IMR-90 (cell line): ENCODE measurements at regions not wholly inside any gene's neighbourhood (a gene's known extent, or its start where the extent isn't known, plus 50 kb on each side); places are given as distances from the start of the nearest gene placed in this dataset.
"Not testable (repeated sequence)": the region's sequence is repeated elsewhere in the genome, so short reads cannot be mapped to it uniquely, and the experiment has no call there.

ENCODE experiments used
- ATAC-seq: fragments of 200-7000 bp; cut with Tn5 transposase; 2 replicates; pipeline ENCODE4 v1.9.1; 2020; ENCODE audit warnings: low read depth, mild to moderate bottlenecking, moderate library complexity
- BruUV-seq: library from RNA; stranded (reverse); fragments of 400-500 nt; replicated peaks from 2 replicates; lab custom pipeline; 2021; lab: Mats Ljungman, UMichigan
- CTCF ChIA-PET: fragments of 300-600 bp; formaldehyde crosslinking; extraction: SDS; loops from one replicate; lab custom pipeline; 2021; ENCODE audit warnings: antibody characterized with exemption; lab: Yijun Ruan, JAX
- POLR2A ChIA-PET: fragments of 300-600 bp; sonication (Branson Sonifier 250); formaldehyde crosslinking; loops from one replicate; lab custom pipeline; 2022; ENCODE audit warnings: antibody characterized with exemption; ENCODE audit not compliant: unreplicated experiment; lab: Charles Lee
- DNase-seq: peaks from one replicate; pipeline ENCODE4 v3.0.0; 2013
- H2AFZ ChIP-seq: replicated peaks from 2 replicates; pipeline ENCODE3; 2013; ENCODE audit warnings: low read length, mild to moderate bottlenecking; ENCODE audit not compliant: poor library complexity
- H2AK5ac ChIP-seq: 2 replicates; pipeline ENCODE4 v1.6.1; 2013; ENCODE audit warnings: low read depth, low read length, inconsistent platforms
- H2AK9ac ChIP-seq: replicated peaks from 2 replicates; pipeline ENCODE3; 2013; ENCODE audit warnings: mild to moderate bottlenecking, low read depth, low read length, moderate library complexity; ENCODE audit not compliant: poor library complexity
- H2BK120ac ChIP-seq: 2 replicates; pipeline ENCODE4 v1.6.1; 2013; ENCODE audit warnings: low read depth, low read length, inconsistent platforms
- H2BK15ac ChIP-seq: 3 replicates; pipeline ENCODE4 v1.6.1; 2013; ENCODE audit warnings: low read depth, low read length, inconsistent platforms
- H2BK20ac ChIP-seq: 2 replicates; pipeline ENCODE4 v1.6.1; 2013; ENCODE audit warnings: low read depth, mild to moderate bottlenecking, inconsistent platforms, low read length, moderate library complexity
- H2BK5ac ChIP-seq: 2 replicates; pipeline ENCODE4 v1.6.1; 2013; ENCODE audit warnings: mild to moderate bottlenecking, low read depth, low read length, inconsistent platforms; ENCODE audit not compliant: poor library complexity, severe bottlenecking
- H3K14ac ChIP-seq: replicated peaks from 2 replicates; pipeline ENCODE4 v1.6.1; 2013; ENCODE audit warnings: low read depth, low read length, inconsistent platforms
- H3K18ac ChIP-seq: 2 replicates; pipeline ENCODE4 v1.6.1; 2013; ENCODE audit warnings: low read depth, low read length, control low read depth
- H3K23ac ChIP-seq: 2 replicates; pipeline ENCODE4 v1.6.1; 2013; ENCODE audit warnings: low read depth, low read length, inconsistent platforms
- H3K27ac ChIP-seq: 2 replicates; pipeline ENCODE4 v1.5.1; 2013; ENCODE audit warnings: mild to moderate bottlenecking, control low read depth, low read length; ENCODE audit not compliant: insufficient read depth
- H3K27me3 ChIP-seq: 2 replicates; pipeline ENCODE4 v1.6.1; 2013; ENCODE audit warnings: low read length; ENCODE audit not compliant: control insufficient read depth, insufficient read depth
- H3K36me3 ChIP-seq: 2 replicates; pipeline ENCODE4 v1.6.1; 2013; ENCODE audit warnings: low read length, mixed read lengths; ENCODE audit not compliant: control insufficient read depth, insufficient read depth
- H3K4ac ChIP-seq: 2 replicates; pipeline ENCODE4 v1.6.1; 2013; ENCODE audit warnings: low read depth, low read length, inconsistent platforms
- H3K4me1 ChIP-seq: 2 replicates; pipeline ENCODE4 v1.6.1; 2013; ENCODE audit warnings: low read length, mixed read lengths; ENCODE audit not compliant: control insufficient read depth, insufficient read depth
- H3K4me2 ChIP-seq: 2 replicates; pipeline ENCODE4 v1.6.1; 2013; ENCODE audit warnings: low read depth, mild to moderate bottlenecking, control low read depth, low read length, moderate library complexity
- H3K4me3 ChIP-seq: 2 replicates; pipeline ENCODE4 v1.5.1; 2013; ENCODE audit warnings: low read depth, mild to moderate bottlenecking, control low read depth, low read length, moderate library complexity; ENCODE audit not compliant: insufficient read depth
- H3K56ac ChIP-seq: 2 replicates; pipeline ENCODE4 v1.6.1; 2013; ENCODE audit warnings: low read length, inconsistent platforms; ENCODE audit not compliant: insufficient read depth; ENCODE audit errors: extremely low read depth
- H3K79me1 ChIP-seq, 2 experiments: 2 replicates each; pipeline ENCODE4 v1.6.1; 2013; ENCODE audit warnings: low read length in 2 of 2, inconsistent platforms in 1 of 2, low read depth in 1 of 2
- H3K9ac ChIP-seq: 2 replicates; pipeline ENCODE4 v1.6.1; 2013; ENCODE audit warnings: low read depth, low read length, control low read depth
- H3K9me1 ChIP-seq: 2 replicates; pipeline ENCODE4 v1.6.1; 2013; ENCODE audit warnings: low read length, inconsistent platforms; ENCODE audit not compliant: insufficient read depth
- H3K9me3 ChIP-seq: 2 replicates; pipeline ENCODE4 v1.6.1; 2013; ENCODE audit warnings: low read length; ENCODE audit not compliant: control insufficient read depth, insufficient read depth
- H4K20me1 ChIP-seq: 2 replicates; pipeline ENCODE4 v1.6.1; 2013; ENCODE audit warnings: low read length, inconsistent platforms; ENCODE audit not compliant: insufficient read depth
- H4K5ac ChIP-seq: 2 replicates; pipeline ENCODE4 v1.6.1; 2013; ENCODE audit warnings: mild to moderate bottlenecking, low read depth, low read length, control low read depth
- H4K8ac ChIP-seq, 2 experiments: 2 replicates each; pipeline ENCODE4 v1.6.1; 2013; ENCODE audit warnings: low read depth in 2 of 2, low read length in 2 of 2, control low read depth in 1 of 2, inconsistent platforms in 1 of 2
- H4K91ac ChIP-seq: 2 replicates; pipeline ENCODE4 v1.6.1; 2013; ENCODE audit warnings: low read depth, low read length, inconsistent platforms; ENCODE audit not compliant: insufficient read depth
- BHLHE40 ChIP-seq: fragments of 150-350 bp; IDR thresholded peaks from 2 replicates; pipeline ENCODE4 v1.6.1; 2016; ENCODE audit warnings: mild to moderate bottlenecking, low read depth, low read length
- CEBPB ChIP-seq: IDR thresholded peaks from 2 replicates; pipeline ENCODE4 v1.6.1; 2012; ENCODE audit warnings: low read depth, low read length, improper control_type of control experiment
- CHD1 ChIP-seq: IDR thresholded peaks from 2 replicates; pipeline ENCODE4 v1.6.1; 2012; ENCODE audit warnings: low read depth, low read length, improper control_type of control experiment
- MAFK ChIP-seq: IDR thresholded peaks from 2 replicates; pipeline ENCODE4 v1.6.1; 2012; ENCODE audit warnings: low read depth, low read length, improper control_type of control experiment
- NFE2L2 ChIP-seq: fragments of 150-350 bp; IDR thresholded peaks from 2 replicates; pipeline ENCODE4 v1.6.1; 2016; ENCODE audit warnings: low read depth, mild to moderate bottlenecking, low read length
- RCOR1 ChIP-seq: IDR thresholded peaks from 2 replicates; pipeline ENCODE4 v1.6.1; 2012; ENCODE audit warnings: mild to moderate bottlenecking, low read length, improper control_type of control experiment; ENCODE audit not compliant: insufficient replicate concordance
- WGBS, 2 experiments: methylation state at CpG; one replicate each; pipeline versions ENCODE4 v1.1.5 to v1.1.7; 2013; ENCODE audit warnings: missing lambda C conversion rate in 2 of 2; ENCODE audit not compliant: insufficient read length in 1 of 2; ENCODE audit errors: extremely low coverage in 2 of 2; 5-methylcytosine and 5-hydroxymethylcytosine counted together
- dilution Hi-C: fragments of 300-500 bp; cut with HindIII; formaldehyde crosslinking; loops from one replicate; pipeline ENCODE4 v1.14.3; 2018; ENCODE audit warnings: low sequenced_read_pairs; ENCODE audit not compliant: unreplicated experiment
- in situ Hi-C: fragments of 300-500 bp; cut with MboI; formaldehyde crosslinking; loops from 3 replicates; pipeline ENCODE4 v1.14.3; 2019; ENCODE audit warnings: low sequenced_read_pairs, inconsistent platforms, mixed read lengths
- intact Hi-C: fragments of 100-400 bp; cut with micrococcal nuclease; formaldehyde crosslinking; loops from 2 replicates; pipeline ENCODE4 v1.10.0; 2022
- TF ChIP-seq, protein P1 (sequence below): conservative IDR thresholded peaks from 2 replicates; pipeline ENCODE4 v1.5.1; 2012; ENCODE audit warnings: mild to moderate bottlenecking, low read depth, low read length, improper control_type of control experiment
- TF ChIP-seq, protein P2 (sequence below): fragments of 150-350 bp; IDR thresholded peaks from 2 replicates; pipeline ENCODE4 v1.6.1; 2017; ENCODE audit warnings: mild to moderate bottlenecking, antibody characterized with exemption, low read length, low read depth

DNA sequence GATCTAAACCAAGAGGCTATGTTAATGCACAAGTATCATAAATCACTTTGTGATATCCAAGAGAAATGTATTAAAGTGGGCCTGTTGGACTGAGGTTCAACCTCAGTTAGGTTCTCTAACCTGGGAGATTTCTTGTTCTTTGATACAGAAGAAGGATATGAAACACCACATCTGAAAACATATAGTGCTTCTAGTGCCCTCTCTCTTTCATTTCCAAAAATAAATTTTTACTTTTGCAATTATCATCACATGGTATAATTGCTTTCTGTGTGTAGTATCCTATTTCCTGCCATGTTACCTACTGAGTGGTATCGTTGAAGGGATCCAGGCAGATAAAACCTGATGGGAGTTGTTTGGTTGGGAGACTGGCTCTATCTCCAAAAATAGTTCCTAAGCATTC is 264.9 kb downstream of the CCER1 start:
- TF ChIP-seq CEBPB (no peak), BHLHE40 (no peak), CHD1 (no peak), NFE2L2 (no peak), RCOR1 (no peak), MAFK (no peak)
- TF ChIP-seq, protein P1, sequence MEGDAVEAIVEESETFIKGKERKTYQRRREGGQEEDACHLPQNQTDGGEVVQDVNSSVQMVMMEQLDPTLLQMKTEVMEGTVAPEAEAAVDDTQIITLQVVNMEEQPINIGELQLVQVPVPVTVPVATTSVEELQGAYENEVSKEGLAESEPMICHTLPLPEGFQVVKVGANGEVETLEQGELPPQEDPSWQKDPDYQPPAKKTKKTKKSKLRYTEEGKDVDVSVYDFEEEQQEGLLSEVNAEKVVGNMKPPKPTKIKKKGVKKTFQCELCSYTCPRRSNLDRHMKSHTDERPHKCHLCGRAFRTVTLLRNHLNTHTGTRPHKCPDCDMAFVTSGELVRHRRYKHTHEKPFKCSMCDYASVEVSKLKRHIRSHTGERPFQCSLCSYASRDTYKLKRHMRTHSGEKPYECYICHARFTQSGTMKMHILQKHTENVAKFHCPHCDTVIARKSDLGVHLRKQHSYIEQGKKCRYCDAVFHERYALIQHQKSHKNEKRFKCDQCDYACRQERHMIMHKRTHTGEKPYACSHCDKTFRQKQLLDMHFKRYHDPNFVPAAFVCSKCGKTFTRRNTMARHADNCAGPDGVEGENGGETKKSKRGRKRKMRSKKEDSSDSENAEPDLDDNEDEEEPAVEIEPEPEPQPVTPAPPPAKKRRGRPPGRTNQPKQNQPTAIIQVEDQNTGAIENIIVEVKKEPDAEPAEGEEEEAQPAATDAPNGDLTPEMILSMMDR, result no peak
- TF ChIP-seq, protein P2, sequence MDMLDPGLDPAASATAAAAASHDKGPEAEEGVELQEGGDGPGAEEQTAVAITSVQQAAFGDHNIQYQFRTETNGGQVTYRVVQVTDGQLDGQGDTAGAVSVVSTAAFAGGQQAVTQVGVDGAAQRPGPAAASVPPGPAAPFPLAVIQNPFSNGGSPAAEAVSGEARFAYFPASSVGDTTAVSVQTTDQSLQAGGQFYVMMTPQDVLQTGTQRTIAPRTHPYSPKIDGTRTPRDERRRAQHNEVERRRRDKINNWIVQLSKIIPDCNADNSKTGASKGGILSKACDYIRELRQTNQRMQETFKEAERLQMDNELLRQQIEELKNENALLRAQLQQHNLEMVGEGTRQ, result no peak
- POLR2A ChIA-PET, result no interaction called here
- dilution Hi-C loops (no loop called here), intact Hi-C loops (no loop called here), in situ Hi-C loops (no loop called here)
- H3K9me3 ChIP-seq, result no peaks in the 10 kb centered on the region
- ATAC-seq, result no peak
- H3K56ac ChIP-seq, result no peak overlapping the region
- DNase-seq, result no peak
- no peak overlapping the region for H3K27ac ChIP-seq
- H3K9me1 ChIP-seq, result no peaks in the 10 kb centered on the region
- H3K4me3 ChIP-seq, result no peak overlapping the region
- H3K4ac ChIP-seq, result no peak overlapping the region
- no CpG with 5 or more reads among the region's 1 CpG for WGBS, 2 experiments
- no peaks in the 10 kb centered on the region for H3K36me3 ChIP-seq
- no peak overlapping the region for H4K91ac ChIP-seq
- H2AK5ac ChIP-seq, result no peak overlapping the region
- H3K18ac ChIP-seq, result no peak overlapping the region
- no peak overlapping the region for H2BK5ac ChIP-seq
- H3K14ac ChIP-seq, result no peak overlapping the region
- no TSS peak for BruUV-seq
- no peak overlapping the region for H2BK15ac ChIP-seq
- H3K79me1 ChIP-seq, result no peaks in the 10 kb centered on the region
- no peak overlapping the region for H3K4me2 ChIP-seq
- no peaks in the 10 kb centered on the region for H4K20me1 ChIP-seq
- no peaks in the 10 kb centered on the region for H3K27me3 ChIP-seq
- no peak overlapping the region for H2BK120ac ChIP-seq
- no peak overlapping the region for H4K8ac ChIP-seq
- H2BK20ac ChIP-seq, result no peak overlapping the region
- H3K4me1 ChIP-seq, result no peaks in the 10 kb centered on the region
- H3K23ac ChIP-seq, result no peak overlapping the region
- no peak overlapping the region for H4K5ac ChIP-seq
- no peak overlapping the region for H3K9ac ChIP-seq
- H2AK9ac ChIP-seq, result no peak overlapping the region
- H2AFZ ChIP-seq, result no peak overlapping the region
- CTCF ChIA-PET, result no interaction called here

DNA sequence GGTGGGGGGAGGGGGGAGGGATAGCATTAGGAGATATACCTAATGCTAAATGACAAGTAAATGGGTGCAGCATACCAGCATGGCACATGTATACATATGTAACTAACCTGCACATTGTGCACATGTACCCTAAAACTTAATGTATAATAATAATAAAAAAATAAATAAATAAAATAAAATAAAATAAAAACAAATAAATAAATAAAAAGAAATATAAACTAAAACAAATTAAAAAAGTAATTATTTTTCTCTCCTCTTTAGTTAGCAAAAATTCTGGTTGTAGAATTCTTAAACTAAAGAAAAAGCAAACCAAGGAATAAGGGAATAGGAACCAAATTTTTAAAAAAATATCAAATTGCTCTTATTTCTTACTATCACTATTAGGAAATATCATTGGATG is 267.3 kb downstream of the CCER1 start:
- CTCF ChIA-PET, H3K4ac ChIP-seq, H3K9me3 ChIP-seq, H2AFZ ChIP-seq, H3K56ac ChIP-seq, H4K20me1 ChIP-seq, H3K4me2 ChIP-seq, H2BK20ac ChIP-seq, H3K9ac ChIP-seq, H3K4me3 ChIP-seq, H4K91ac ChIP-seq, H2BK15ac ChIP-seq, H3K79me1 ChIP-seq, H4K5ac ChIP-seq, H3K36me3 ChIP-seq, dilution Hi-C loops, H3K4me1 ChIP-seq, H2AK5ac ChIP-seq, in situ Hi-C loops, H3K14ac ChIP-seq, H3K23ac ChIP-seq, H2BK5ac ChIP-seq, POLR2A ChIA-PET, DNase-seq, H3K9me1 ChIP-seq, intact Hi-C loops, H3K27me3 ChIP-seq, BruUV-seq, H4K8ac ChIP-seq, H3K27ac ChIP-seq, H2AK9ac ChIP-seq, H2BK120ac ChIP-seq, H3K18ac ChIP-seq, ATAC-seq: not testable (repeated sequence)
